HUDEP-2 (cell line): ENCODE measurements at regions not wholly inside any gene's neighbourhood (a gene's known extent, or its start where the extent isn't known, plus 50 kb on each side); places are given as distances from the start of the nearest gene placed in this dataset.

Experiments
- DNase-seq, 76 experiments: peaks; one replicate each; lab custom pipeline; 2025; ENCODE audit not compliant: unreplicated experiment in 76 of 76; lab: John Stamatoyannopoulos, UW

DNA sequence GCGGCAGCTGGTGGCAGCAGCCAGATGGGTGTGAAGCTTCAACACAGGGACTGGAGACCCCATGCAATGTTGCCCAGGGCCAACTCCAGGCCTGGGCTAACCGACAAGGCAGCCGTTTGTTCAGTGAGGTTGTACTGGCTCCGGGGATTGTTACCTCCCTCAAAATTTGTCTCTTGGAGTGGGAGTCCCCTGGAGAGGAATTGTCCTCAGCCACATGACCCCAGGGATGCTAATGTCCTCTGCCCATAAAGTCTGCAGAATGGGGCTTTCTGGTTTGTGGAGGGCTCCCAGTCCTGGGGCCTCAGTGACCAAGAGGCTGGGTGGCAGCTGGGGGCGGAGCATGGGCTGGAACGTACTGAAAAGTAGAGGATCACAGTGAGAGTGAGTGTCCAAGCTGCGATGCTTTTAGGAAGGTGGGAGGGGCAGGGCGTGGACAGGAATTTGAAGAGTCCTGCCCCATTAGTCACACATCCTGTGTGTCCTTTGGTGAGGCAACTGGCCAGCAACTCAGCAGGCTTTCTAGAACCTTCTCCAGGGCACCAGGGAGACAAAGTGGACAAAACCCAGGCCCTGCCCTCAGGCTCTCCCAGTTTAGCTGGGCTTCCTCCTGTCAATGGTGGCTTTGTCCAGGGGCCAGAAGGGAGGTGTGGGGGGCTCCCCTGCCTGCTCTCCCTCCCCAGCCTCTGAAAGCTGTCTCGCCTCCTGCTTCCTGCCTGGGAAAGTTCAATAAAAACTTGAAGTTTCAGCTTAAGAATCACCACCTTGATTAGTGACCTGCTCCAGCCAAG, 114.0 kb downstream of the NSG2 start:
- no peak for DNase-seq

DNA sequence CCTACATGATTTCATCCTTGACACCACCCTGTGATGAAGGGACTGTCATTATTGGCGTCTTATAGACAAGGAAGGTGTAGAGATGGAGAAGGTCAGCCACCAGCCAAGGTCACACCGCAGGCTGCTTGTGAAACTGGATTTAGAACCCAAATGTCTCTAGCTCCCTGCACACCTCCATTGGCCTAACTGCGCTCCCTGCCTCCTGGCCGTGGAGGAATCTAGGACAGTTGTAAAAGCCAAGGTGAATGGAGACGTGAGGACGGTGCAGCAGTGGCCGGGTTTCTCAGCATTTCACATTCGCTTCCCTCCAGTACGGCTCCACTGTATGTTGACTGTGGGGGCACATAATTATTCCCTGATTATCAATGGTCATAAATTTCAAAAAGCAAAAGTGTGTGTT, 119.9 kb downstream of the NSG2 start:
- DNase-seq, result no peak

DNA sequence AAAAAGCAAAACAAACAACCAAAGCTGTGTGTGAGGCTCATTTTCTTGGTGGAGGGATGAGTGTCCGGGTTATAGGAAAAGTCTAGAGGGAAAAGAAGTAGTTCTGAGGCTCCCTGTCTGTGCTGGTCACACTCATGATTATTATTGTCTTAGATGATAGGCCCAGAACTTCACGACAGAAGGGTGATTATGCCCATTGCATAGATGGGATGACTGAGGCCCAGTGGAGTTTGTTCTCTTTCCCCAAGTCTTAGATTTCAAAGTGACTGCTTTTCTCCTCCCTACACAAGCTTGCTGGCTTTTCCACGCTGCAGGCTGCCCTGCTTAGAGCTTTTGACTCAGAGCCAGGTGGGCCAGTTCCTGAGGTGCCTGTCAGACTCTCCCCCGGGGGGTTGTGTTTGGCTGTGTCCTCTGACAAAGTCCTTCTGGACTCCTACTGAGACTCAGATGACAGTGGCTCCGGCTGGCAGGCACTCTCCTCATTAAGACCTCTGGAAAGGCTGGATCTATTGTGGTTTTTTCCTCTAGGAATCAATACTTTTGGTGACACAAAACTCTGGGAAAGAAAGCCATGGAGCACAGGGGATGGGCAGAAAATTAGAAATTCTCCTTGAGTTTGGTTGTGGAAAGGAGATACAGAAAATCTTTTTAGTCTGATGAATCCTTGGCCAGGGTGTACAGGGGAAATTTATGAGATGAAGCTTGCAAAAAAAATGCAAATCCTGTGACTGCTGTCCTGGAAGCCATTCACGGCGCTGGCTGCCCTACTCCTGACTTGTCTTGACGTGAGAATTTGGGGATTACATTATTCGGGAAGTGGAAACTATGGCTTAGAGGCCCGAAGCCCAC, 120.9 kb downstream of the NSG2 start:
- DNase-seq, result no peak

DNA sequence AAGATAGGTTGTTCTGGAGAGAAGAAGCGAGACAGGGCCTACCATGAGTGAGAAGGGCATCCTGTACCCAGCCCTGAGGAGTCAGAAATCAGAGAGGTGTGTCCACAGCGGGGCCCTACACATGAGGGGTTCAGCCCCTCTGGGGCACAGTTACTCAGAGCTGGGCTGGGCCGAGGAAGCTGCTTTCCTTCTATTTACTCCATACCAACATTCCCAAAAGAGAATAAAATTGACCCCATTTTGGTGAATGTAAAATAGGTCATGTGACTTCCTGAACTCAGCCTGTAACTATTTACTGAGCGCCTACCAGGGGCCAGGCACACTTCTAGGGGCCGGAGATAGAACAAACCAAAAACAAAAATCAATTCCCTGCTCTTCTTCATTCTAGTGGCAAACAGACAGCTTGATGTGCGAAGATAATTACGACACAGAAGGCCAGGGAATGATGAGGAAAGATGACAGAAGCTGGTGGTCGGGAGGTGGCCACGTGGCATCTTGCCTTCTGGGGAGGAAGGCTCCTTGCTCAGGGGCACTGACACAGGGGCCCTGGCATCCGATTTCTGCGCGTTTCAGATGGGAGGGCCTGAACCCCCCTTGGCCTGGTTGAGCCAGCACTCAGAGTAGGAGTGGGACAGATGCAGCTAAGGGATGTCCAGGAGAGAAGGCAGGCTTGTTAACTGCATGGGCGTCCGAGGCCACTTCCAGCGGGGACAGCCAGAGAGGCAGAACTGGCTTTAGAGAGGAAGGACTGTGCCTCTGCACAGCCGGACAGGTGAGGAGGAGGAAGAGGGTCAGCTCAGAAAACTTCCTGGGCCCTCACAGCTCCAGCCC, 121.8 kb downstream of the NSG2 start:
- DNase-seq, result no peak

DNA sequence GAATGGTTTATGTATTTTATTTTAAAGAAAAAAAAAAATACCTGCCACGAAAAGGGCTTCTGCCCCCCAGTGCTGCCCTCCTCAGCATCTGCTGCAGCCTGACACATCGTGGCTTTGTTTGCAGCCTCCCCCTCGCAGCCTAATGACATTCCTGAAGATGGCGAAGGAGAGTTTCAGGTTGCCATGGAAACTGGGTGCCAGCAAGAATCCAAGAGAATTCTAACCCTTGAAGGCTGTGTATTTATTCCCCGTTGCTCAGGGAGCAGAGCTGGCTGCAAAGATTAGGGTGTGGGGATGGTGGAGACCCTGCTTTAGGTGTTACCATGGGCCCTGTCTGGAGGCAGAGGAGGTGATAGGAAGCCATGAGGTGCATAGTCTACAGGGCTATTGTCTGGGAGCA, 126.6 kb downstream of the NSG2 start:
- no peak for DNase-seq

DNA sequence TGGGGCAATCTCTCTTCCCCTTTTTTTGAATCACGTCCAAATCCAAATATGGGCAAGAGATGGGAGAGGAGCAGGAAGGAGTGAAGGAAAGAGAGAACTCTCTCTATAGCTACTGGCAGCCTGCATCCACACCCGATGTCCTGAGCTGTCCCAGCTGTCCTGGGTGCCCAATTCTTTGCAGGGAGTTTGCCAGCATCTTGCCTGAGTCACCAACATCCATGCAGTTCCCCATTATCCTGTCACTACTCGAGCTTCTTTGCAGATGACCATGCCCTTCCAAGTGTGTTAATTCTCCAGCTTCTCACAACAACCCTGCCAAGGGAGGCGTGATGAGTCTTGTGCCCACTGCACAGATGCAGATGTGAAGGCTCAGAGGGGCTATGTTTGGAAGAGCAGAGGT, 127.1 kb downstream of the NSG2 start:
- no peak for DNase-seq

DNA sequence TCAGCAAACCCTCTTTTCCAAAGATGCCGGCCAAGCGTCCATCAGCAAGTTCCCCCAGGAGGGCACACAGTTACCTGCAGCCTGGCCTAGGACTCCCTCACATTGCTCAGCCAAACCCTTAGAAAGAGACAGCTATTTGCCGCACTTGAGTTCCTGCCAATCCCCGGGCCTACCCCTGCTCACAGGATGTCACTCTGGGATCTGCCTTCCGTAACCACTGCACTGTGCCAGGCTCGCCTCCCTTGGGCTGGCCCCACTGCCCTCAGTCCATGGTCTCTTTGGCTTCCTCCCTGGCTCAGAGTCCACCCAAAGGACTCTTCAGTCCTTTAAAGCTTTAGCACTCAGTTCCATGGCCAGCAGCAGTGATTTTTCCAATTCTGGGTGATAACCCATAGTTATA, 128.3 kb downstream of the NSG2 start:
- no peak for DNase-seq

DNA sequence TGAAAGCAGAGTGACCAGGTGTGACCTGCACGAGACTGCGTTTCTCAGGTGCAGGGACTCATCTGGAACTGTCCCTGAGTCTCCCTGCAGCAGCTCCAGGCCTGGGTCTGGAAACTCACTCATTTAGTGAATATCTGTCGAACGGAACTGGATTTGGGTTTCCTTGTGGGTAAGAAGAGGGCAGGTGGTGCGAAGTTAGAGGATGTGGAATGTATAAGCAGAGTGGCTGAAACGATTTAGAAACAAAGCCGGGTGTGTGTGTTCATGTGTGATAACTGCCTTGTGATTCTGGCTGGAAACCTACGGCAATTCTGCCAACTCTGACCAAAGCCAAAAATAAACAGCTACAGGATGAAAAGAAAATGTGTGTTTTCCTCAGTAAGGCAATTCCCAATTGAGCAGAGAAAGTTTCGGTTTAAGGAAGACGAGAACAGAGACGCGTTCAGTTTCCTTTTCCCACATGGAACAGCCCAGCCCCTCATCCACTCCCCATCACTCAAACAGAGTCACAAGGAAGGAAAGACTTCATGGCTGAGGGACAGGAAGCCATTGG, 130.3 kb downstream of the NSG2 start:
- DNase-seq, result no peak

DNA sequence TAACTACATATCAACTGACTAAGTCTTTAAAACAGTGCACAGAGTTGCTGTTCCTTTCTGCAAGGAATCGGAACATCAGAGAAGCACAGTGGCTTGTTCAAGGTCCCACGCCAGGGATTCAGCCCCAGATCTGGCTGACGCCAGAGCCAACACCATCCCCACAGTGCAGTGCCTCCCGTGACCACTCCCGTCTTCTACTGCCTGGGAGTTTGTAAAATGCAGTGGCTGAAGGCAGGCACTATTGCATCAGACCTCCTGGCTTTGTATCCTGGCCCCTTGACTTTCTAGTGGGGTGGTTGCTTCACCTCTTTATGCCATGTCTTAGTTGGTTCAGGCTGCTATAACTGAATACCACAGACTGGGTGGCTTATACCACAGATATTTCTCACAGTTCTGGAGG, 131.0 kb downstream of the NSG2 start:
- no peak for DNase-seq

DNA sequence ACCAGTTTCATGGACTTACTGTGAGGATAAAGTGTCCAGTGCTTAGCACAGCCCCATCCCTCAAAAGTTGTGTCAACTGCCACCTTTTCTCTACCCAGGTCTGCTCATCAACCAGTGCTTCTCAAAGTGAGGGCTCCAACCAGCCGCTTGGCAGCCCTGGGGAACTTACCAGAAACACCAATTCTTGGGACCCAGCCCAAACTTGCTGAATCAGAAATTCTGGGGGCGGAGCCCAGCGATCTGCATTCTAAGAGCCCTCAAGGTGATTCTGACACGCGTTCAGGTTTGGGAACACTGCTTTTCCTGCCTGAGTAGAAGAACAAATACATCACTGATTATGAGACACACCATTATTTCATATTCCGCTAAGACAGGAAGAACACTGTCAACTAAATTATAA, 132.0 kb downstream of the NSG2 start:
- DNase-seq, result no peak

DNA sequence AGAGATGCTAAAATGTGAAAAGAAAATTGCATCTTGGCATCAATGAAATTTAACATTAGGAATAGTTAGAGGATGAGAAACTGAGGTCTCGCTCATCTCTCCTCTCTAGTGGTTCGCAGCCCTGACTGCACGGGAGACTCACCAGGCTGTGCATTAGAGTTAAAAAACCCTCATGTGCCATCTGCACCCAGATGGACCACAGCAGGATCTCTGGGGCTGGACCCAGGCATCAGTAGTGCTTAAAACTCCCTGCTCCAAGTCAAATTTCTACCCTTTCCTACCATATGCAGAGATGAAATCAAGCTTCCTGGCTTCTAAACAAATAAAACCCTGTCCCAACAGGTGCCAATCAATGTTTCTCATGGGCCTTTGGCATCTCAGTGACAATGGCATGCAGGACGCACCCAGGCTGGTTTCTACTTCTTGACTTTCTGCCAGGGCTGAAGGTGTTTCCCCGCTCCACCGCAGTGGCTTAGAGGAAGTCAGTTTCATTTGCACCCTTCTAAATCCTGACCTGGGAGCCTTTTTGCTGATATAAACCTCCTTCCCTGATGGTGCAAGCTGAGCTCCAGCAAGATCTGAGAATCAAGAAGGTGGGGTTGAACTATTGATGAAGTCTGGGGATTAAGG, 132.6 kb downstream of the NSG2 start:
- DNase-seq, result no peak

DNA sequence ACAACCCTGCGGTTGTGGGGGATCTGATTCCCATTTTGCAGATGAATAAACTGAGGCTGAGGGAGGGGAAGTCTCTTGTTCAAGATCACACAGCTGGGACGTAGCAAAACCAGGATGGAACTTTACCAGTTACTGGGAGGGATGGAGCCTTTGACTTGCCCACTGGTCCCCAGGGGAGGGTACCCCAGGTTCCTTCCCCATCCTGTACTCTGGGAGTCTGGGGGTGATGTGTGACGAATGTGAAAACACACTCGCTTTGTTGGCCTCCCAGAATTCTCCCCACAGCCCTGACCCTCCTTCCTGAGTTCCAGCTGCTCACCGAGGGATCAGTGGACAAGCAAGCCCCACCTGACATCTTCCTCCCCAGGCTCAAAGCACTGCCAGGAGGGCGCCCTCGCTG, 135.1 kb downstream of the NSG2 start:
- no peak for DNase-seq

DNA sequence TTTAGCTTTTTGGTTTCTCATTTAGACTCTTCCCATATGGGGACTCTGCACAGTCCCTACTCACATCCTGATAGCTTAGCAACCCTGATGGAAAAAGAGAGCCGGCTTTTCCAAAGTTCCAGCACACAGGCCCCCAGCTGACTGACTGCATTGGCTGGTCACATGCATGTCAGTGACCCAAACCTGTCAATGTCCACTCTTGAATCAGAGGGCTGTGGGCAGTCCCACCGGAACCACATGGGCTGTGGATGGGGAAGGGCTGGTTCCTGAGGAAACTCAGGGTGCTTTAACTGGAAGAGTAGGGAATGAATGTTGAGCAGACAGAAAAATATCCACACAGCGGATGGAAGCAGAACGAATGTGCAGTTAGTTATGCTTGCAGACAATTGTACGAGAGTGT, 136.6 kb downstream of the NSG2 start:
- DNase-seq, result no peak

DNA sequence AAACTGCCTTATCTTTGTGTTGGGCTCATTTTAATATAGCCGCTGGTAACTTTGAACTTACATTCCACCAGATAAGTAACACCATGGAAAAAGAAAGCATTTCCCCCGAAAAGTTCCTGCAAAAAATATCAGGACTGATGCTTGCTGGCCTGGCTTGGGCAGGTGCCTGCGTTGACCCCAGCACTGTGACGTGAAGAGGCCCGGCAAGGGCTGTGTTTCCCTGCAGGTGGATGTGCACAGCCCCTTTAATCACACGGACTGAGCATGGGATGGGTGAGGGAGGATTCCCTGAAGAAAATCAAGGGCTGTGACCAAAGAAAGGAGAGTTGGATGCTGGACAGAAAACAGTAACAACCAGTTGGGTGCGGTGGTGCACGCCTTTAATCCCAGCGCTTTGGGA, 138.2 kb downstream of the NSG2 start:
- no peak for DNase-seq

DNA sequence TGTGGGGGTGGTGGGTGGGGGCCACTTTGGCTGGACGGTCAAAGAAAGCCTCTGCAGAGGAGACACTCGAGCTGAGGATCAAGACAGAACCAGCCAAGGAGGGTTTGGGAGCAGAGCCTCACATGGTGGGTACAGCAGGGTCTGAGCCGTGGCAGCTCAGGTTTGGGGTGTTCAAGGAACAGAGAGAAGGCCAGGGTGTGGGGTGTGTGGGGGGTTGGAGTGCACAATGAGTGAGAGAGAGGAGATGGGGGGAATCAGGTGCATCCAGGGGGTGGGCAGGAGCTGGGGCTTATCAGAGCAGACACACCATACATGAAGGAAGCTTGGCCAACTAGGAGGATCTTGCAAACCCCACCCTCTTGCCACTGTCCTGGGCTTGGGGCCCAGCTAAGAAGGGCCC, 140.0 kb downstream of the NSG2 start:
- no peak for DNase-seq

DNA sequence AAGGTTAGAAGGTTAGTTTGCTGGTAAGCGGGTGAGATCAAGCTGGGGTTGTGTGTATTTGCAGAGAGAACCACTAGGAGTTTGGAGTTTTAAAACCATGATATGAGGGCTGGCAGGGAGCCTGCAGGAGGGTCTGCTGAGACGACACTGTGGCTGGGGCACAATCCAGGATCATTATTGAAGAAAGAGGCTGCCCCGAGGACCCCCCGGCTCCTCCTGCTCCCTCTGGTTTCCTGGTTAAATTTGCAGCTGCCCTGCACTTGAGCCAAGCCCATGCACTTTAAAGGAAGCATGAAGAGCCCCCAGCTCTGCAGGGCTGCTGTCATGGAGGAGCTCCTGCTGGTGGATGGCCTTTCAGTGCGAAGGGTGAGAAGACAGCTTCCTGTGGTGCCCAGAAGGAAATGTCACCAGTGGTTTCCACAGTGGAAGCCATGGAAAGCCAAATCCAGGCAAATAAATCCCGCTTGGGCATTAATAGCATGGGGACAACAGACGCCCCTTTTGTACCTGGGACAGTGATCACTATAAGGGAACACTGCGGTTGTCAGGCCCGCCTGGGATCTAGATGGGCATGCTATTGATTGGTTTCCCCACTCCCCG, 140.7 kb downstream of the NSG2 start:
- no peak for DNase-seq

DNA sequence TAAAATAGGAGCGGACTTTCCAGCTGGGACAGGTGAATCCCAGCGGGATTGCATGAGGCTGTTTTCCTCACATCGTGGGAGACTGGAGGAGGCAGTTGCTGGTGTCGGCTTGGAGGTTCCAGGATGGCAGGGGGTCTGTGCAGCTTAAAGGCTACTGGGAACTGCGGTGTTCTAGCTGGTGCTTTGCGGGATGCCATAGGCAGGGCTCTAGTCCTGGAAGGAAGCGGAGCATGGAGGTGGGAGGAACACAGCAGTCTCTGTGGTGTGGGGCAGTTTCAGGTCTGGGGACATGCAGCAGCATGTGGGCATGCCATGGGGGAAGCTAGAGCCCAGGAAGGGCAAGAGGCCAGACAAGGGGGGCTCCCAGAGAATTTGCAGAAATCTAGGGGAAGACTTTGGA, 141.5 kb downstream of the NSG2 start:
- no peak for DNase-seq

DNA sequence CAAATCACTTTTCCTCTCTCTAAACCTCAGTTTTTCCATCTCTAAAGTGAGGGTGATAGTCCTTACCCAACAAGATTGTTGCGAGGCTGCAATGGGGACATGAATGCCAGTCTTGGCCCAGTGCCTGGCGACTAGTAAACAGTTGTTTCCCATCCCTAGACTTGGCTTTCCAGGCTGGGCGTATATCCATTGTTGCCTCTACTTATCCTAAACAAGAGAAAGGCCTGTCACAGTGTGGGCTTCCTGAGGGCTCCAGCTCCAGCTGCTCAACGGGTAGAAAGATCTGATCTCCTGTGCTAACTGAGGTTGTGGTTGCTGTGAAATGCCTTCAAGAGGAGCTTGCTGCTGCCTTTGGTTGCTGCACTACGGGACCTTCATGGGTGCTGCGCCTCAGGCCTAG, 142.0 kb downstream of the NSG2 start:
- no peak for DNase-seq

DNA sequence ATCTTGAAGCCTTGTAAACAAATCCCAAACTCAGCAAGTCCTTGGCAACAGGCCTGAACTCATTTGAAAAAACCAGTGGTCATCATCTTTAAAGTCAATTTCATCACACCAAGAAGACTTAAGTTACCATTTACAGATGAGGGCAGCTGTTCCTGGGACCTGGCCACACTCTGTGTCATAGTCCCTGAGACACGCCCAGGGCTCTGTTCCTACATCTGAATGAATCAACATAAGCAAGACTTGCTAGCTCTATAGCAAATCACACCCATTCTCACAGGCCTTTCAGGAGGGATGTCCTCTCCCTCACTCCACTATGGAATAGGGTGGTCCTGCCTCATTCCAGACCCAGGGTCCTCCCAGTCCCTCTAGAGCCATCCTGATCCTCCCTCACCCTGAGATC, 142.8 kb downstream of the NSG2 start:
- DNase-seq, result no peak
